ENCODE measurements at regions not wholly inside any gene's neighbourhood (a gene's known extent, or its start where the extent isn't known, plus 50 kb on each side); places are given as distances from the start of the nearest gene placed in this dataset.
"Not testable (repeated sequence)": the region's sequence is repeated elsewhere in the genome, so short reads cannot be mapped to it uniquely, and the experiment has no call there.

- DNase-seq (no peak), ATAC-seq (replicated peaks) (no peak)
- Mint-ChIP-seq H3K27me3 (no peaks in the 10 kb centered on the region), H3K4me3 (no peak overlapping the region), H3K9me3 (peaks cover 0 to 2% of the 10 kb centered on the region in 2 donors), H3K36me3 (no peaks in the 10 kb centered on the region), H3K27ac (no peak overlapping the region), H3K4me1 (no peaks in the 10 kb centered on the region)
These were observed 654.7 kb downstream of the EPM2A start for GRCh38 chr6:145080651-145081050.

GRCh38 chr6:145081677-145082076 is 653.6 kb downstream of the EPM2A start:
- Mint-ChIP-seq H3K4me1 (peaks cover 3 to 7% of the 10 kb centered on the region in 2 donors), H3K4me3 (no peak overlapping the region), H3K9me3 (peaks cover 3 to 5% of the 10 kb centered on the region in 2 donors), H3K27me3 (no peaks in the 10 kb centered on the region), H3K36me3 (no peaks in the 10 kb centered on the region), H3K27ac (no peak overlapping the region)
- ATAC-seq (replicated peaks) = no peak
- DNase-seq = no peak

DNA sequence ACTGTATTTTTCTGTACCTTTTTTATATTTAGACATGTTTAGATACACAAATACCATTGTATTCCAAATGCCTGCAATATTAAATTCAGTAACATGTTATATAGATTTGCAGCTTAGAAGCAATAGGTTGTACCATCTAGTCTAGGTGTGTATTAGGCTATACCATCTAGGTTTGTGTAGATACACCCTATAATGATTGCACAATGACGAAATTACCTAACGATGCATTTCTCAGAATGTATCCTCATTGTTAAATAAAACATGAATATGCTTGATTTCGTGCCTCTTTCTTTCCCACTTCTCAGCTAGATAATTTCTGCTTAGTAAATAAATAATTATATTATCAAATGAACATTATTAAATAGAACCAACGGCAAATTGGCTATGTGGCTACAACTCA is 653.0 kb downstream of the EPM2A start:
- Mint-ChIP-seq H3K4me1 (peaks cover 3 to 7% of the 10 kb centered on the region in 2 donors), H3K27ac (no peak overlapping the region), H3K4me3 (no peak overlapping the region), H3K9me3 (peaks cover 3 to 5% of the 10 kb centered on the region in 2 donors), H3K27me3 (no peaks in the 10 kb centered on the region), H3K36me3 (no peaks in the 10 kb centered on the region)
- DNase-seq (no peak), ATAC-seq (replicated peaks) (no peak)

- DNase-seq (no peak), ATAC-seq (replicated peaks) (peak; percentile 34 to 66)
- H3K27me3 Mint-ChIP-seq = no peaks in the 10 kb centered on the region
- H3K4me1 Mint-ChIP-seq = peaks cover 3 to 7% of the 10 kb centered on the region in 2 donors
- no peak overlapping the region for H3K27ac Mint-ChIP-seq
- H3K4me3 Mint-ChIP-seq = no peak overlapping the region
- H3K9me3 Mint-ChIP-seq = peaks cover 3 to 5% of the 10 kb centered on the region in 2 donors
- no peaks in the 10 kb centered on the region for H3K36me3 Mint-ChIP-seq
These were observed 649.1 kb downstream of the EPM2A start for GRCh38 chr6:145086197-145086596.

- no peak overlapping the region for H3K4me3 Mint-ChIP-seq
- no peaks in the 10 kb centered on the region for H3K27me3 Mint-ChIP-seq
- H3K9me3 Mint-ChIP-seq = peaks cover 1 to 5% of the 10 kb centered on the region in 2 donors
- H3K36me3 Mint-ChIP-seq = no peaks in the 10 kb centered on the region
- DNase-seq (no peak), ATAC-seq (replicated peaks) (peak in 1 of 2 donors; percentile 29)
- peaks cover 3 to 7% of the 10 kb centered on the region in 2 donors for H3K4me1 Mint-ChIP-seq
- H3K27ac Mint-ChIP-seq = no peak overlapping the region
These were observed 648.3 kb downstream of the EPM2A start for GRCh38 chr6:145087034-145087433.

GRCh38 chr6:145090801-145091585 is 644.3 kb downstream of the EPM2A start:
- no peak for DNase-seq
- Mint-ChIP-seq H3K9me3 (peaks cover 1 to 4% of the 10 kb centered on the region in 2 donors), H3K27ac (no peak overlapping the region), H3K4me3 (no peak overlapping the region), H3K27me3 (peaks cover 0 to 4% of the 10 kb centered on the region in 2 donors), H3K36me3 (no peaks in the 10 kb centered on the region), H3K4me1 (peaks cover 3 to 5% of the 10 kb centered on the region in 2 donors)
- ATAC-seq (replicated peaks) = no peak

GRCh38 chr6:145091586-145092142 is 643.7 kb downstream of the EPM2A start:
- ATAC-seq (replicated peaks) = no peak
- peaks cover 0 to 2% of the 10 kb centered on the region in 2 donors for H3K9me3 Mint-ChIP-seq
- peaks cover 0 to 4% of the 10 kb centered on the region in 2 donors for H3K27me3 Mint-ChIP-seq
- no peaks in the 10 kb centered on the region for H3K36me3 Mint-ChIP-seq
- DNase-seq = no peak
- no peak overlapping the region for H3K27ac Mint-ChIP-seq
- no peak overlapping the region for H3K4me3 Mint-ChIP-seq
- H3K4me1 Mint-ChIP-seq = no peaks in the 10 kb centered on the region

DNA sequence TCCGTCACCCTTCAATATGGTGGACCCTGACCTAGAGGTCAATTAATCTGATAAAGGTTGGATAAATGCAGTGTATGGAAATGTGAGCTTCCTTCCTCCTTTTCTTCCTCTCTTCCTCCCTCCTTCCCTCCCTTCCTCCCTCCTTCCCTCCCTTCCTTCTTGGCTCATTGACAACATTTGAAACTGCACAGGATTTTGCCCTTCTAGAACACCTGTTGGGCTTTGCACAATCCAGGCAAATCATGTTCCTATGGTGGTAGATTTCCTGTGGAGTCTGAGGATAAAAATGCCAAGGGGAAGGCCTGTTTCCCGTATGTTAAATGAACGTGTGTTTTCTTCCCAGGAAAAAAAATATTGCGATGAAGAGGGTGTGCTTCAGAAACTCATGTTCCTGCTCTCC is 642.8 kb downstream of the EPM2A start:
- peaks cover under 1 to 4% of the 10 kb centered on the region in 2 donors for H3K9me3 Mint-ChIP-seq
- no peak overlapping the region for H3K4me3 Mint-ChIP-seq
- ATAC-seq (replicated peaks) (no peak), DNase-seq (no peak)
- H3K4me1 Mint-ChIP-seq = no peaks in the 10 kb centered on the region
- peaks cover 0 to 4% of the 10 kb centered on the region in 2 donors for H3K27me3 Mint-ChIP-seq
- no peak overlapping the region for H3K27ac Mint-ChIP-seq
- no peaks in the 10 kb centered on the region for H3K36me3 Mint-ChIP-seq

GRCh38 chr6:145093226-145093625 is 642.1 kb downstream of the EPM2A start:
- H3K9me3 Mint-ChIP-seq = peaks cover 4 to 7% of the 10 kb centered on the region in 2 donors
- peaks cover 0 to 4% of the 10 kb centered on the region in 2 donors for H3K27me3 Mint-ChIP-seq
- no peaks in the 10 kb centered on the region for H3K36me3 Mint-ChIP-seq
- no peak for ATAC-seq (replicated peaks)
- H3K4me3 Mint-ChIP-seq = no peak overlapping the region
- DNase-seq = no peak
- H3K27ac Mint-ChIP-seq = no peak overlapping the region
- H3K4me1 Mint-ChIP-seq = no peaks in the 10 kb centered on the region

DNA sequence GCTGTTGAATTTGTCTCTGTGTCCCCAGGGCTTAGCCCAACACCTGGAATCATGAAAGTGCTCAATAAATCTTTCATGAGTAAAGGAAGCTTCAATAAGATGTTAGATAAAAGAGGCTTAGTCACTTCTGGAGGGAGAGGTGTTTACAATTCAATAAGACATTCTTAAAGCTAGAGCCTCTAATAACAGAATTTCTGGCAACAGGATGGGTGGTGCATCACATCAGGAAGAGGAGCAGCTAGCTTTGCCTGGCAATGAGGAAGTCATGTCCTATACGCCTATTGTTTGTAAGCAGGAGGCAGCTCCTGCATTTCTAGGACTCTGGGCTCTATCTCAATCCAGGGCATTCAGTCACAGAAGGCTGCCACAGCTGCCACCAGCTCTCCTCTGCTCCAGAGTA is 638.5 kb downstream of the EPM2A start:
- H3K27me3 Mint-ChIP-seq = peaks cover 0 to 4% of the 10 kb centered on the region in 2 donors

DNA sequence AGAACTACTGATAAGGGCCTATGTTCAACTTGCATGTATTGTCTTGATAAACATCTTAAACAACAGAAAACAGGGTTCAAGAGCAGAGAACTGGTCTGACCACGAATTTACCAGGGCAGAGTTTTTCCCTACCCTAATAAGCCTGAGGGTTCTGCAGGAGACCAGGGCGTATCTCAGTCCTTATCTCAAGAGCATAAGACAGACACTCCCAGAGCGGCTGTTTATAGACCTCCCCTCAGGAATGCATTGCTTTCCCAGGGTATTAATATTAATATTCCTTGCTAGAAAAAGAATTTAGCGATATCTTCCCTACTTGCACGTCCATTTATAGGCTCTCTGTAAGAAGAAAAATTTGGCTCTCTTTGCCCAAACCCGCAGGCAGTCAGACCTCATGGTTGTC is 637.2 kb downstream of the EPM2A start:
- ATAC-seq (replicated peaks); H3K4me3 Mint-ChIP-seq; H3K27ac Mint-ChIP-seq; DNase-seq; H3K27me3 Mint-ChIP-seq; H3K4me1 Mint-ChIP-seq; H3K36me3 Mint-ChIP-seq: not testable (repeated sequence)
- H3K9me3 Mint-ChIP-seq = peaks cover 9 to 12% of the 10 kb centered on the region in 2 donors

More for the DNA sequence above, 638.5 kb downstream of the EPM2A start:
- no peak overlapping the region for H3K4me3 Mint-ChIP-seq
- no peak overlapping the region for H3K27ac Mint-ChIP-seq
- H3K4me1 Mint-ChIP-seq = no peaks in the 10 kb centered on the region
- ATAC-seq (replicated peaks) (no peak), DNase-seq (no peak)
- H3K9me3 Mint-ChIP-seq = peaks cover 9 to 12% of the 10 kb centered on the region in 2 donors
- H3K36me3 Mint-ChIP-seq = no peaks in the 10 kb centered on the region

- no peaks in the 10 kb centered on the region for H3K27me3 Mint-ChIP-seq
- no peak overlapping the region for H3K4me3 Mint-ChIP-seq
- H3K27ac Mint-ChIP-seq = no peak overlapping the region
These were observed 635.6 kb downstream of the EPM2A start for GRCh38 chr6:145099713-145100112.

GRCh38 chr6:145110109-145110508 is 625.2 kb downstream of the EPM2A start:
- no peak overlapping the region for H3K27ac Mint-ChIP-seq
- DNase-seq (no peak), ATAC-seq (replicated peaks) (no peak)
- H3K36me3 Mint-ChIP-seq = no peaks in the 10 kb centered on the region
- H3K9me3 Mint-ChIP-seq = peaks cover 0 to 3% of the 10 kb centered on the region in 2 donors
- no peak overlapping the region for H3K4me3 Mint-ChIP-seq
- H3K27me3 Mint-ChIP-seq = peaks cover 0 to 5% of the 10 kb centered on the region in 2 donors
- no peaks in the 10 kb centered on the region for H3K4me1 Mint-ChIP-seq

More at GRCh38 chr6:145099713-145100112, 635.6 kb downstream of the EPM2A start:
- ATAC-seq (replicated peaks) (no peak), DNase-seq (no peak)
- Mint-ChIP-seq H3K4me1 (no peaks in the 10 kb centered on the region), H3K9me3 (peaks cover 9 to 12% of the 10 kb centered on the region in 2 donors), H3K36me3 (no peaks in the 10 kb centered on the region)

GRCh38 chr6:145111407-145111806 is 623.9 kb downstream of the EPM2A start:
- not testable (repeated sequence) for H3K4me3 Mint-ChIP-seq; H3K36me3 Mint-ChIP-seq; H3K27ac Mint-ChIP-seq; DNase-seq; ATAC-seq (replicated peaks); H3K9me3 Mint-ChIP-seq; H3K4me1 Mint-ChIP-seq; H3K27me3 Mint-ChIP-seq

- Mint-ChIP-seq H3K9me3 (peaks cover 0 to 3% of the 10 kb centered on the region in 2 donors), H3K36me3 (no peaks in the 10 kb centered on the region), H3K27ac (no peak overlapping the region), H3K27me3 (peaks cover 0 to 5% of the 10 kb centered on the region in 2 donors), H3K4me1 (no peaks in the 10 kb centered on the region), H3K4me3 (no peak overlapping the region)
- DNase-seq (no peak), ATAC-seq (replicated peaks) (no peak)
These were observed 622.6 kb downstream of the EPM2A start for GRCh38 chr6:145112711-145113148.
